ENCODE measurements at regions not wholly inside any gene's neighbourhood (a gene's known extent, or its start where the extent isn't known, plus 50 kb on each side); places are given as distances from the start of the nearest gene placed in this dataset.

DNA sequence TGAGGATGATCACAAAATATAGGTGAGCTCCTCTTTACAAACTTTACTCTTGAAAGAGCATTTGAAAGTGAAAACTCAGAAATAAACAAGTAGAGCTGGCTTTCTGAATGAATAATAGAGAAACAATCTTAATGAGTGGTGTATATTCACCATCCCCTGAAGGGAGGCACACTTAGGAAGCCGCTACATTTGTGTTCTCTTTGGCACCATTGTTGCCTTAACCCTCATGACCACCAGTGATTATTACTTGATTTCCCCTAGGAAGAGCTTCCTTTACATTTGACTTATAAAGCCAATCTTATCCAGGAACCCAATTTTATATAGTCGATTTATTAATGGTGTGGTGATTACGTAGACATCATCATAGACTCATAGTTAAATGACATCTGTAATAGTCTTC, 883.9 kb downstream of the TBL1XR1 start:
- FAIRE-seq (no peak), DNase-seq (ENCODE audit: insufficient read length, low spot score) (no peak)
- TF ChIP-seq POLR2A (IDR thresholded peaks at IDR 0.05; ENCODE audit: low read depth, low read length) (no peak), POU2F2 (IDR thresholded peaks at IDR 0.05; ENCODE audit: low read depth, low read length) (no peak), POLR2AphosphoS5 (IDR thresholded peaks at IDR 0.05; ENCODE audit: low read depth, low read length) (no peak), SPI1 (IDR thresholded peaks at IDR 0.05; ENCODE audit: low read depth, low read length) (no peak), TAF1 (IDR thresholded peaks at IDR 0.05; ENCODE audit: low read depth, low read length) (no peak), PAX5 (IDR thresholded peaks at IDR 0.05; ENCODE audit: insufficient read depth, low read length, severe bottlenecking) (no peak)

GRCh38 chr3:176310641-176311040, 886.6 kb downstream of the TBL1XR1 start:
- no peak for FAIRE-seq
- no peak for DNase-seq (ENCODE audit: insufficient read length, low spot score)
- TF ChIP-seq PAX5 (IDR thresholded peaks at IDR 0.05; ENCODE audit: insufficient read depth, low read length, severe bottlenecking) (no peak), SPI1 (IDR thresholded peaks at IDR 0.05; ENCODE audit: low read depth, low read length) (no peak), POLR2AphosphoS5 (IDR thresholded peaks at IDR 0.05; ENCODE audit: low read depth, low read length) (no peak), POU2F2 (IDR thresholded peaks at IDR 0.05; ENCODE audit: low read depth, low read length) (no peak), TAF1 (IDR thresholded peaks at IDR 0.05; ENCODE audit: low read depth, low read length) (no peak), POLR2A (IDR thresholded peaks at IDR 0.05; ENCODE audit: low read depth, low read length) (no peak)

GRCh38 chr3:176302271-176302670, 895.0 kb downstream of the TBL1XR1 start:
- DNase-seq (ENCODE audit: insufficient read length, low spot score): no peak
- TF ChIP-seq TAF1 (IDR thresholded peaks at IDR 0.05; ENCODE audit: low read depth, low read length) (no peak), POLR2A (IDR thresholded peaks at IDR 0.05; ENCODE audit: low read depth, low read length) (no peak), POU2F2 (IDR thresholded peaks at IDR 0.05; ENCODE audit: low read depth, low read length) (no peak)
- FAIRE-seq: no peak

GRCh38 chr3:176296066-176296597, 901.1 kb downstream of the TBL1XR1 start:
- FAIRE-seq: no peak
- no peak for DNase-seq (ENCODE audit: insufficient read length, low spot score)
- TF ChIP-seq POU2F2 (IDR thresholded peaks at IDR 0.05; ENCODE audit: low read depth, low read length) (no peak), SPI1 (IDR thresholded peaks at IDR 0.05; ENCODE audit: low read depth, low read length) (no peak), PAX5 (IDR thresholded peaks at IDR 0.05; ENCODE audit: insufficient read depth, low read length, severe bottlenecking) (no peak), TAF1 (IDR thresholded peaks at IDR 0.05; ENCODE audit: low read depth, low read length) (no peak), POLR2AphosphoS5 (IDR thresholded peaks at IDR 0.05; ENCODE audit: low read depth, low read length) (no peak), POLR2A (IDR thresholded peaks at IDR 0.05; ENCODE audit: low read depth, low read length) (no peak)

DNA sequence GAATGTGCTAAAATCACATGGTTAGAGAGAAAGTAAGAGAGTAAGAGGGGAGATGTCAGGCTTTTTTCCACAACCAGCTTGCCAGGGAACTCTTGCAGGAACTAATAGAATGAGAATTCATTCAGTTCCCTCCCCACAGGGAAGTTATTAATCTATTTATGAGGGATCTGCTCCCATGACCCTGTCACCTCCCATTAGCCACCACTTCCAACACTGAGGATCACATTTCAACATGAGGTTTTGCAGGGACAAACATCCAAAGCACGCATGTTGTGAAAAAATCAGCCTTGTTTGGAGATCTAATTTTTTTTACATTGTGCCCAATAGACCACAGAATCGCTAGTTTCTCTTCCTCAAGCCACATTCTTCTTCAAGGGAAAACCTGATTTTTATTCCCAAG, 904.0 kb downstream of the TBL1XR1 start:
- TF ChIP-seq POU2F2 (IDR thresholded peaks at IDR 0.05; ENCODE audit: low read depth, low read length) (no peak), TAF1 (IDR thresholded peaks at IDR 0.05; ENCODE audit: low read depth, low read length) (no peak), SPI1 (IDR thresholded peaks at IDR 0.05; ENCODE audit: low read depth, low read length) (no peak), POLR2A (IDR thresholded peaks at IDR 0.05; ENCODE audit: low read depth, low read length) (no peak), PAX5 (IDR thresholded peaks at IDR 0.05; ENCODE audit: insufficient read depth, low read length, severe bottlenecking) (no peak), POLR2AphosphoS5 (IDR thresholded peaks at IDR 0.05; ENCODE audit: low read depth, low read length) (no peak)
- no peak for DNase-seq (ENCODE audit: insufficient read length, low spot score)
- FAIRE-seq: no peak

DNA sequence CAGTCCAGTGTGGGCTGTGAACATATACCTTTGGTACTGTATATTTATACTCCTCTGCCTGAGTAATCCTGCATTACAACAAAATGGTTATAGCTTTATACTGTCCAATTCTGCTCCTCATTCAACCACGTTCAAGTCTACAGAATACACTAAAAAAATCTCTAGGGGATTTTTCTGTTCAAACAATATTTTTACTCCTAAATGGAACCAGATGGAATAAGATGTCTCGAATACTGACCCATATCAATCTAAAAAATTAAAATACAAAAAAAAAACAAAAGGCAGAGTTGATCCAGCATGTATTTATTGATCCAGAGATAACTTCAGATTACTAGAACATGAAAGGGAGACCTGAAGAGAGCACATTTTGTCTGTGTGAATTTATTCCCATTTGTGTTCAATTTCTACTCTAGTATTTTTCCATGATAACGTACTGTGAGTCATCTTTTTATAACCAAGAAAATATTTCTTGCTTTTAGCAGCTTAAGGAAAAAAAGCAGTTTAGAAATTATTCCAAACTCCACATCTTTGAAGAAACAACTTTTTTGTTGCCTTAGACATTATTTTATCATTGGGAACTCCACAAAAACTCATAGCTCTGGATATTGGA, 910.7 kb downstream of the TBL1XR1 start:
- TF ChIP-seq PAX5 (IDR thresholded peaks at IDR 0.05; ENCODE audit: insufficient read depth, low read length, severe bottlenecking): no peak
- TF ChIP-seq POLR2AphosphoS5 (IDR thresholded peaks at IDR 0.05; ENCODE audit: low read depth, low read length): no peak
- TF ChIP-seq TAF1 (IDR thresholded peaks at IDR 0.05; ENCODE audit: low read depth, low read length): no peak
- no peak for TF ChIP-seq POU2F2 (IDR thresholded peaks at IDR 0.05; ENCODE audit: low read depth, low read length)
- no peak for TF ChIP-seq POLR2A (IDR thresholded peaks at IDR 0.05; ENCODE audit: low read depth, low read length)
- FAIRE-seq (no peak), DNase-seq (ENCODE audit: insufficient read length, low spot score) (no peak)

- DNase-seq (ENCODE audit: insufficient read length, low spot score): no peak
- TF ChIP-seq TAF1 (IDR thresholded peaks at IDR 0.05; ENCODE audit: low read depth, low read length): no peak
- no peak for FAIRE-seq
Measured at GRCh38 chr3:176275538-176275937, 921.7 kb downstream of the TBL1XR1 start.

DNA sequence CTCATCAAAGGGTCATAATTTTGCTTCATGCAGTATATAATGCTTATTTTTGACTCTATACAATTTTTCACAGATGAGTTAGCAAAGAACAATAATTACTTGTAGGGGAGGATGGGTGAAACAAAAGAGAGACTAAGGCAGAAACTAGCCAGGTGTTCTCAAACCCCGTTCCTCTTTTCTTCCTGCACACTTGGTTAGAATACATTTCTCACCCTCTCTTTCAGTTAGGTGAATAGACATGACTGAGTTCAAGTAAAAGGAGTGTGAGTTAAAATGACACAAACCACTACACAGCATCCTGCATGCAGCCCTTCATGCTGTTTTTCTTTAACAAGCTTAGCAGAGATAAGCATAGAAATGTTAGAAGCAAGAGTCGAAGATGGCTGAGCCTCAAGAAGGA, 922.2 kb downstream of the TBL1XR1 start:
- TF ChIP-seq POU2F2 (IDR thresholded peaks at IDR 0.05; ENCODE audit: low read depth, low read length) (no peak), SPI1 (IDR thresholded peaks at IDR 0.05; ENCODE audit: low read depth, low read length) (no peak), POLR2AphosphoS5 (IDR thresholded peaks at IDR 0.05; ENCODE audit: low read depth, low read length) (no peak), POLR2A (IDR thresholded peaks at IDR 0.05; ENCODE audit: low read depth, low read length) (no peak), PAX5 (IDR thresholded peaks at IDR 0.05; ENCODE audit: insufficient read depth, low read length, severe bottlenecking) (no peak), TAF1 (IDR thresholded peaks at IDR 0.05; ENCODE audit: low read depth, low read length) (no peak)
- DNase-seq (ENCODE audit: insufficient read length, low spot score) (no peak), FAIRE-seq (no peak)

DNA sequence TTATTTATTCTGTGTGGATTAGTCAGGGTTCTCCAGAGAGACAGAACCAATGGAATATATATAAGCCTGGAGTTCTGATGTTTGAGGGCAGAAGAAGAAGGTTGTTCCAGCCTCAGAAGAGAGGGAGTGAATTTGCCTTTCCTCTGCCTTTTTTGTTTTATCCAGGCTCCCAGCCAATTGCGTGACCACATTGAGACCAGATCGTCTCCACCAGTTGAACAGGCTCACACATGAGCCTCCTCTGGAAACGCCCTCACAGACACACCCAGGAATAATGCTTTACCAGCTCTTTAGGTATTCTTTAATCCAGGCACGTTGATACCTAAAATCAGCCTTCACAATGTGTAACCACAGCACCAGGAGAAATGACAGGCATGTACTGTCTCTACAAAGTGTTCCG, 923.1 kb downstream of the TBL1XR1 start:
- TF ChIP-seq POLR2AphosphoS5 (IDR thresholded peaks at IDR 0.05; ENCODE audit: low read depth, low read length) (no peak), PAX5 (IDR thresholded peaks at IDR 0.05; ENCODE audit: insufficient read depth, low read length, severe bottlenecking) (no peak), POLR2A (IDR thresholded peaks at IDR 0.05; ENCODE audit: low read depth, low read length) (no peak), SPI1 (IDR thresholded peaks at IDR 0.05; ENCODE audit: low read depth, low read length) (no peak), TAF1 (IDR thresholded peaks at IDR 0.05; ENCODE audit: low read depth, low read length) (no peak), POU2F2 (IDR thresholded peaks at IDR 0.05; ENCODE audit: low read depth, low read length) (no peak)
- no peak for FAIRE-seq
- no peak for DNase-seq (ENCODE audit: insufficient read length, low spot score)

DNA sequence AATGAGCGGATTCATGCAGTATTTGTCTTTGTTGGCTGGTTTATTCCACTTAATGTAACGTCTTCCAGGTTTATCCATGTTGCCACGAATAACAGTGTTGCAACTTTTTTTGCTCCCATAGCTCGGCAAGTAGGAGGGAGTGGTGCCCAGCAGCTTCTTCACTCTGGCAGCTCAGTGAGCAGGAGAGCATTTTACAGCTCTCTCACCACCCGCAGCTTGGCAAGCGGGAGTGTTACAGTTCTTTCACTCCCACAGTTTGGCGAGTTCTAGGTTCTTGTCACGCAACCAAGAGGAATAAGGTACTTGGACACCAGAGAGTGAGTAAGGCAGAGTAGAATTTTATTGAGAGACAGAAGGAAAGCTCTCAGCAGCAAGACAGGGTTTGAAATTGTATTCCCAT, 935.2 kb downstream of the TBL1XR1 start:
- no peak for TF ChIP-seq SPI1 (IDR thresholded peaks at IDR 0.05; ENCODE audit: low read depth, low read length)
- no peak for TF ChIP-seq POU2F2 (IDR thresholded peaks at IDR 0.05; ENCODE audit: low read depth, low read length)
- no peak for TF ChIP-seq TAF1 (IDR thresholded peaks at IDR 0.05; ENCODE audit: low read depth, low read length)
- TF ChIP-seq POLR2A (IDR thresholded peaks at IDR 0.05; ENCODE audit: low read depth, low read length): no peak
- TF ChIP-seq PAX5 (IDR thresholded peaks at IDR 0.05; ENCODE audit: insufficient read depth, low read length, severe bottlenecking): no peak
- no peak for TF ChIP-seq POLR2AphosphoS5 (IDR thresholded peaks at IDR 0.05; ENCODE audit: low read depth, low read length)
- FAIRE-seq (no peak), DNase-seq (ENCODE audit: insufficient read length, low spot score) (no peak)

Measured in GM12891 (cell line).